ENCODE measurements at regions not wholly inside any gene's neighbourhood (a gene's known extent, or its start where the extent isn't known, plus 50 kb on each side); places are given as distances from the start of the nearest gene placed in this dataset.

DNA sequence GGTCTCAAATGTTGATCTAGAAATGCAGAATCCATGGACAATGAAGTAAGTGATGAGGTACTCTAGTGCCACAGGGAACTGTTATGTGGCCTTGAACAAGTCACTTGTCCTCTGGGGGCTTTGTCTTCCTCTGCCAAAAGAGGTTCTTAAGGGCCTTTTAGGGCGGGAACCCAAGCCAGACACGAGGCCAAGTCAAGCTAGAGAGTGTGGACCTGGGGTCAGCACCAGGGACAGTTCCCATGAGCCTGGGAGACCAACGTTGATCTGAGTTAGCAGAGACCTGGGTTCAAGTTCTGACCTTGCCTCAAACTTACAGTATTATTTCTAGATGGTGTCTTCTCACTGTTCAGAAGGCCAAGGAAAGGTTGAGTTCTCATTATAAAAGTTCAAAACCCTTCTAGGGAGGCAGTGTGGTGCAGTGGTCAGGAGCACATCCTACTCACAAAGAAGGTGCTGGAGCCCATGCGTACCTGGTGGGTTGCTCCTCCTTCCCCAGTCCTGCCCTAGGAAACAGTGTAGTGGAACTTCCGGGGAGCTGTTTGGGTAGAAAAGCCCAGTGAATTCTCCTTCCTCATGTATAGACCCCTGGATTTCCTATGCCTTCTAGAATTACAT lies 121.5 kb downstream of the CHST1 start:
- peaks cover 7 to 13% (median 7%) of the 10 kb centered on the region in 3 donors for H3K27me3 Mint-ChIP-seq (ENCODE audit: low read depth in 3 of 3)
- H3K9me3 Mint-ChIP-seq = no peaks in the 10 kb centered on the region
- no peaks in the 10 kb centered on the region for H3K36me3 Mint-ChIP-seq
- H3K4me1 Mint-ChIP-seq = no peaks in the 10 kb centered on the region
- no peak for DNase-seq
- H3K4me3 Mint-ChIP-seq = no peak overlapping the region
- no peak overlapping the region for H3K27ac Mint-ChIP-seq

- H3K9me3 Mint-ChIP-seq = no peaks in the 10 kb centered on the region
- H3K4me3 Mint-ChIP-seq = no peak overlapping the region
- no peaks in the 10 kb centered on the region for H3K4me1 Mint-ChIP-seq
- no peak for DNase-seq
- H3K36me3 Mint-ChIP-seq = no peaks in the 10 kb centered on the region
- no peak overlapping the region for H3K27ac Mint-ChIP-seq
- H3K27me3 Mint-ChIP-seq (ENCODE audit: low read depth in 3 of 3) = peaks cover 7 to 11% (median 7%) of the 10 kb centered on the region in 3 donors
Observed at GRCh38 chr11:45543081-45543480, 122.3 kb downstream of the CHST1 start.

GRCh38 chr11:45541693-45542434 lies 123.6 kb downstream of the CHST1 start:
- Mint-ChIP-seq H3K4me3 (no peak overlapping the region), H3K4me1 (no peaks in the 10 kb centered on the region), H3K27ac (no peak overlapping the region), H3K27me3 (ENCODE audit: low read depth in 3 of 3) (peaks cover 5 to 11% (median 7%) of the 10 kb centered on the region in 3 donors), H3K36me3 (no peaks in the 10 kb centered on the region), H3K9me3 (no peaks in the 10 kb centered on the region)
- no peak for DNase-seq

DNA sequence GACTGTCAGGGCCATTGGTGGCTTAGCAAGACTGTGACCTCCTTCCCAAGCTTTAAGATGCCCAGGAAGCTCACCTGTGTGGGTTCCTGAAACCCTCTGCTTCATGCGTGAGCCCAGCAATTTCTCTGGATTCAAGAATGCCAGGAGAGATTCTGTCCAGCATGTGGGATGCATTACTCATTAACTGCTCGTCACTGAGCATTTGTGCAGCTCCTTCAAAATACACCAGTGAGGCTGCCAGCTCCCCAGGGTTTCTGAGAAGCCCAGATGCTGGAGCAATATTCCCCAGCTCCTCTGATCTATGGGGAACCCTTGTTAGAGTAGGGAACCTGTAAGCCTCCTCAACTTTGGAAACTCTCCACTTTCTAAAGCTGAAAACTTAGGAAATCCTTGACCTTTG lies 126.5 kb downstream of the CHST1 start:
- H3K9me3 Mint-ChIP-seq = no peaks in the 10 kb centered on the region
- peaks cover 5 to 15% (median 7%) of the 10 kb centered on the region in 3 donors for H3K27me3 Mint-ChIP-seq (ENCODE audit: low read depth in 3 of 3)
- H3K4me3 Mint-ChIP-seq = no peak overlapping the region
- no peaks in the 10 kb centered on the region for H3K4me1 Mint-ChIP-seq
- no peak for DNase-seq
- H3K36me3 Mint-ChIP-seq = no peaks in the 10 kb centered on the region
- no peak overlapping the region for H3K27ac Mint-ChIP-seq

DNA sequence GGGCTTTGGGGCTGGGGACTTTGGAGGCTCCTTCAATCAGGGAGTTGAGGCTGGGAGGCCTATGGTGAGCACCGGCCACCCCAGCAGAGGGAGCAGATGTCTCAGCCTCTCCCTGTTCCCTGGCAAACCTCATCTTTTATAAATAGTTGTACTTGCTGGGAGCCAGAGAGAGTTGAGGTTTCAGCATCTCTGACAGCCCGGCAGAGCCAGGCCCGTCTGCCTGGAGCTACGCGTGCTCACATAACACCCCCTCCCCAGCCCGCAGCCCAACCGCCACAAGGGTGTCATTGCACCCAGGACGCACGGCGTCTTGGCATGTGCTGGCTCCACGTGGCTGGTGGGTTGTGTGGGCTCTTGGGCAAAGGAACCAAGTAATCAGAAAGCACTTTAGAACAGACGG lies 127.1 kb downstream of the CHST1 start:
- no peaks in the 10 kb centered on the region for H3K4me1 Mint-ChIP-seq

GRCh38 chr11:45537614-45538013 lies 127.8 kb downstream of the CHST1 start:
- DNase-seq = no peak
- Mint-ChIP-seq H3K36me3 (no peaks in the 10 kb centered on the region), H3K4me3 (no peak overlapping the region), H3K4me1 (no peaks in the 10 kb centered on the region), H3K27ac (no peak overlapping the region), H3K27me3 (ENCODE audit: low read depth in 3 of 3) (peaks cover 7 to 17% (median 7%) of the 10 kb centered on the region in 3 donors), H3K9me3 (no peaks in the 10 kb centered on the region)

More for the DNA sequence above, 127.1 kb downstream of the CHST1 start:
- no peak overlapping the region for H3K4me3 Mint-ChIP-seq
- no peaks in the 10 kb centered on the region for H3K36me3 Mint-ChIP-seq
- H3K27me3 Mint-ChIP-seq (ENCODE audit: low read depth in 3 of 3) = peaks cover 5 to 16% (median 7%) of the 10 kb centered on the region in 3 donors
- no peak overlapping the region for H3K27ac Mint-ChIP-seq
- no peak for DNase-seq
- no peaks in the 10 kb centered on the region for H3K9me3 Mint-ChIP-seq

DNA sequence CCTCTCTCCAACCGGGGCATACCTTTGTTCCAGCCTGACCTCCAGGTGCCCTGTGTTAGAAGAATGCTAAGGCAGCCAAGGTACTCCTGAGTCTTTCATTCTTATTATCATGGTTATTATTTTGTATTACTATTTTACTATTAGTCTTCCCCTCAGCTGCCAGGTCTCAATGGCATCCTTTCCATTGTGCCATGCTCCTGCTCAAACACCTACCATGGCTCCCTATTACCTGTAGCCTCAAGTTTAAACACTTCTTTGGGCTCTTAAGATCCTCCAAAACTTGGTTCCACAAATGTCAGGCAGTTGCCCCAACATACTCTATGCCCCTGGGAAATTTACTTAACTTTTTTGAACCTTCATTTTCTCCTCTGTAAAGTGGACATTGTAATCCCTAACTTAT lies 130.4 kb downstream of the CHST1 start:
- H3K4me3 Mint-ChIP-seq = no peak overlapping the region
- peaks cover 2 to 14% (median 3%) of the 10 kb centered on the region in 3 donors for H3K27me3 Mint-ChIP-seq (ENCODE audit: low read depth in 3 of 3)
- DNase-seq = no peak
- no peaks in the 10 kb centered on the region for H3K4me1 Mint-ChIP-seq
- H3K36me3 Mint-ChIP-seq = no peaks in the 10 kb centered on the region
- H3K27ac Mint-ChIP-seq = no peak overlapping the region
- H3K9me3 Mint-ChIP-seq = no peaks in the 10 kb centered on the region

DNA sequence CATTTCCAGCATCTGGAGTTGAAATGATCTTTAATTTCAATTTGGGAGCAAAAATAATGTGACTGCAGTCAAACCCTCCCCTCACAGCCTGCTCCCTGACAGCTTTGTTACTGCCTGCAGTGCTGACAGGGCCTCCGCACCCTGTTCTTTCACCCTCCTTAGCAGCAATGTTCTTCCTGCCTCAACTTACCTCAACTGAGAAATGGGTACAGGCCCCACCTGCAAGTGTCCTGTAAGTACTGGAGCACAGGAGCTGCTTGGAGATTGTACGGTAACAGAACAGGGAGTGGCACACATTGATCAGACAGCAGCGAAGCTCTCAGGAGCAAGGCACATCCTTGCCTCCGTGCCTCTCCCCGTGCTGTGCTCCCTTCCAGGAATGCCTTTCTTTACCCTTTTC lies 131.3 kb downstream of the CHST1 start:
- Mint-ChIP-seq H3K4me3 (no peak overlapping the region), H3K4me1 (no peaks in the 10 kb centered on the region), H3K9me3 (no peaks in the 10 kb centered on the region), H3K36me3 (no peaks in the 10 kb centered on the region), H3K27me3 (ENCODE audit: low read depth in 3 of 3) (peaks cover 2 to 14% (median 2%) of the 10 kb centered on the region in 3 donors), H3K27ac (no peak overlapping the region)
- DNase-seq = no peak

- H3K27ac Mint-ChIP-seq = no peak overlapping the region
- H3K36me3 Mint-ChIP-seq = no peaks in the 10 kb centered on the region
- H3K4me1 Mint-ChIP-seq = no peaks in the 10 kb centered on the region
- no peak for DNase-seq
- no peaks in the 10 kb centered on the region for H3K9me3 Mint-ChIP-seq
- peaks cover 2 to 16% (median 2%) of the 10 kb centered on the region in 3 donors for H3K27me3 Mint-ChIP-seq (ENCODE audit: low read depth in 3 of 3)
- H3K4me3 Mint-ChIP-seq = no peak overlapping the region
Observed at GRCh38 chr11:45532546-45532945, 132.9 kb downstream of the CHST1 start.

DNA sequence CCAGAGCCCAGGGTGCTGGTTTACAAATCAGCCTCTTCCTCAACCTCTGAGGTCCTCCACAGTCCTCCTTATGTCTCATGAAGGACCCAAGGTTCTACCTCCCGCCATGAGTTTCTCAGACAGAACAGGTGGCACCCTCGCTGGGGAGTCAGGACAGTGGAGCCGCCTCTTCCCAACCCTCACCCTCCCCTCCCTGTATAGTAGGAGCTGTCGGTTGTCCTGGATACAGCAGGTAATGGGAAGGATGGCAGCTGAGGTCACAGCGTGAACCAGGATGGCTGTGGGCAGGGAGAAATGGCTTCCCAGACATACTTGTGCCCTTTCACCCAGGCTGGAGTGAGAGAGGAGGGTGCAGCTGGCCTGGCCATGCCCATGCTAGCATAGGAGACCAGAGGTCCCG lies 134.6 kb downstream of the CHST1 start:
- DNase-seq = no peak
- H3K9me3 Mint-ChIP-seq = no peaks in the 10 kb centered on the region
- H3K27ac Mint-ChIP-seq = no peak overlapping the region
- no peaks in the 10 kb centered on the region for H3K36me3 Mint-ChIP-seq
- H3K4me3 Mint-ChIP-seq = no peak overlapping the region
- peaks cover 1 to 16% (median 2%) of the 10 kb centered on the region in 3 donors for H3K27me3 Mint-ChIP-seq (ENCODE audit: low read depth in 3 of 3)
- H3K4me1 Mint-ChIP-seq = no peaks in the 10 kb centered on the region

DNA sequence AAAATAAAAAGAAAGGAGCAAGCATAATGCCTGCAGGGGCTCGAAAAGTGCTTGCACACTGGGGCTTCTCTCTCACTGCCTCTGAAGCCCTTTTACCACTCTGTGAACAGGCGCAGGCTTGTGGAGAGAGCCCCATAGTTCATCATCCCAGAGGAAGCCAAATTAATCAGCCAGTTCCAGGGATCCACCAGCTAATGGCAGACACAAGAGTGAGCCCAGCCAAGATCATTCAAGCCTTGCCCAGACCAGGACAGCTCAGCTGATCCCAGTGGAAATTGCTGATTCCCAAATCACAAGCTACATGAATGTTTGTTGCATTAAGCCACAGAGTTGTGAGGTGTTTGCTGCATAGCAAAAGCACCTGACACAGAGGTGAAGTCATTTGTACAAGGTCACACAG lies 135.3 kb downstream of the CHST1 start:
- no peak for DNase-seq
- Mint-ChIP-seq H3K27me3 (ENCODE audit: low read depth in 3 of 3) (peaks cover 0 to 16% (median 2%) of the 10 kb centered on the region in 3 donors), H3K27ac (no peak overlapping the region), H3K36me3 (no peaks in the 10 kb centered on the region), H3K4me1 (no peaks in the 10 kb centered on the region), H3K4me3 (no peak overlapping the region), H3K9me3 (no peaks in the 10 kb centered on the region)

DNA sequence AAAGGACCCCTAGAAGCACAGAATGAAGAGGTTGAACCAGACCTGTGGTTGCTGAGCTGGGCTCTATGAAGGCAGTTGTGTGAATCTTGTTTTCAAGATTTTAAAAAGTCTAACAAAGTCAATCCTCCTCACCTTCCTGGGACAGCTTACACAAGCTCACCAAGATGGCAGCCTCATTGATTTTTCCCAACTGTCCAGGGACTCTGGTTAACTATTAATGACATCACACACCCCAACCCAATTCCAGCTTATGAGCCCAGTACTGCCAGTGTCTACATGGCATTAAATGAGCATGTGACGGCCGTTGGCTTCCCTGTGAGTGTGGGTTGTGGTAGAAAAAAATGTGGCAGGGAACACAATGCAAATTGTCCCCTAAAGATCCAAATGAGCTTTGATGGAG lies 137.0 kb downstream of the CHST1 start:
- H3K36me3 Mint-ChIP-seq = no peaks in the 10 kb centered on the region
- H3K27me3 Mint-ChIP-seq (ENCODE audit: low read depth in 3 of 3) = peaks cover 0 to 9% (median 2%) of the 10 kb centered on the region in 3 donors
- H3K9me3 Mint-ChIP-seq = no peaks in the 10 kb centered on the region
- H3K4me3 Mint-ChIP-seq = no peak overlapping the region
- no peak overlapping the region for H3K27ac Mint-ChIP-seq
- no peak for DNase-seq
- no peaks in the 10 kb centered on the region for H3K4me1 Mint-ChIP-seq

DNA sequence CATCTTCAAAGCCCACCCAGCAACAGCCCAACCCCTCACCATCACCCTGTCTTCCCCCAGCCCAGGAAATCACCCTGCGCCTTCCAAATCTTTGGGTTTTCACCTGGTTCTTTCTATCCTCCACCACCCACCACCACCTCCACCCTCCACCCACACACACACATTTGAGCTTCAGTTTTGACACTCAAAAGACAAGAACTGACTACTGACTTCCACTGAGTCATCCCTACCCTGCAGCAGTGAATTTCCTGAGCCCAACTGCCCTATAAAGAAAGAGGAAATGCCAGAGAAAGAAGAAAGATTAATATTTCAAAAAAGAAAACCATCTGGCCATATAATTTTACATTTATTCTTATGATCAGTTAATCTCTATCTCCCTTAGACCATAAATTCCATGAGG lies 137.5 kb downstream of the CHST1 start:
- no peak overlapping the region for H3K27ac Mint-ChIP-seq
- DNase-seq = no peak
- H3K36me3 Mint-ChIP-seq = no peaks in the 10 kb centered on the region
- no peaks in the 10 kb centered on the region for H3K9me3 Mint-ChIP-seq
- no peak overlapping the region for H3K4me3 Mint-ChIP-seq
- no peaks in the 10 kb centered on the region for H3K4me1 Mint-ChIP-seq
- H3K27me3 Mint-ChIP-seq (ENCODE audit: low read depth in 3 of 3) = peaks cover 0 to 8% (median 0%) of the 10 kb centered on the region in 3 donors

- no peak overlapping the region for H3K27ac Mint-ChIP-seq
- no peak overlapping the region for H3K4me3 Mint-ChIP-seq
Observed at GRCh38 chr11:45525393-45525792, 140.0 kb downstream of the CHST1 start.

DNA sequence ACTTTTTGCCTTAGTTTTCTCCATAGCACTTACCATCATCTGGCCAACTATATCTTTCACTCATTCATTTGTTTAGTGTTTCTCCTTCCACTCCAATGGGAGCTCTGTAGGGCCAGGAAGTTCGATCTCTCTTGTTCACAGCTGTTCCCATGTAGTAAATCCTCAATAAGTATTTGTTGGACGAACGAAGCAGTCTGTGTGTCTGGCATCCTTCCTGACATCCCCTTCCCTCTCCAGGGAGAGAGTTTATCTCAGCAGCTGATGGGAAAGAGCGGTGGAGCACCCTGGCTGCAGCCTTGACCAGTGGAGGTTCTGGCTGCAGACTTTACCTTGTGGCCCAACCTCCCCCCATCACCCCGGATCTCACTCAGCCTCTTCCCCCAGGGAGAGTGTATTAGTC lies 141.7 kb downstream of the CHST1 start:
- Mint-ChIP-seq H3K4me3 (no peak overlapping the region), H3K9me3 (no peaks in the 10 kb centered on the region), H3K4me1 (no peaks in the 10 kb centered on the region), H3K36me3 (no peaks in the 10 kb centered on the region), H3K27ac (no peak overlapping the region), H3K27me3 (ENCODE audit: low read depth in 3 of 3) (peaks cover 0 to 4% (median 3%) of the 10 kb centered on the region in 3 donors)
- no peak for DNase-seq

More at GRCh38 chr11:45525393-45525792, 140.0 kb downstream of the CHST1 start:
- no peaks in the 10 kb centered on the region for H3K9me3 Mint-ChIP-seq
- H3K4me1 Mint-ChIP-seq = no peaks in the 10 kb centered on the region
- no peaks in the 10 kb centered on the region for H3K36me3 Mint-ChIP-seq
- no peak for DNase-seq
- H3K27me3 Mint-ChIP-seq (ENCODE audit: low read depth in 3 of 3) = peaks cover 0 to 4% (median 3%) of the 10 kb centered on the region in 3 donors

Data from immature natural killer cell (primary cell).